ENCODE measurements at regions not wholly inside any gene's neighbourhood (a gene's known extent, or its start where the extent isn't known, plus 50 kb on each side); places are given as distances from the start of the nearest gene placed in this dataset.
A peak's percentile ranks its signal among the peaks of the same experiment; 100 is the strongest.

DNA sequence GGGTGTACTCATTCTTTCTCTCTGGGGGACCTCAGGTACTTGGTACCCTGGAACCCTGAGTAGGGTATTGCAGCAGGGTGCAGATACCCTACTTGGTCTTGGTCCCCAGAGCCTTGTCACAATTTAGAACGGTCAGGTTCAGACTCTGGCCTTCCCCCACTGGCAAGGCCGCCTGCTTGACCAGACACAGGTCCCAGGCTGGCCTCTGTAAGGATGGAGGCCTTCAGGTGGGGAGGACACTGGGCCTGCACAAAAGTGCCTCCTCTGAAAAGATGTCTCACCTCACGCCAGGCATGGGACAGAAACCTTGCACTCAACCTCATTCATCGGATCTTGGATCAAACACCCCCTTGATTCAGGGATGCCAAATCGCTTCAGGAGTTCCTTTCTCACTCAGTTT is 158.4 kb downstream of the KLF13 start:
- FAIRE-seq = no peak
- no peak for DNase-seq (ENCODE audit: insufficient read length, low spot score)
- TF ChIP-seq POLR2A (IDR thresholded peaks at IDR 0.05; ENCODE audit: low read depth, low read length) = no peak

DNA sequence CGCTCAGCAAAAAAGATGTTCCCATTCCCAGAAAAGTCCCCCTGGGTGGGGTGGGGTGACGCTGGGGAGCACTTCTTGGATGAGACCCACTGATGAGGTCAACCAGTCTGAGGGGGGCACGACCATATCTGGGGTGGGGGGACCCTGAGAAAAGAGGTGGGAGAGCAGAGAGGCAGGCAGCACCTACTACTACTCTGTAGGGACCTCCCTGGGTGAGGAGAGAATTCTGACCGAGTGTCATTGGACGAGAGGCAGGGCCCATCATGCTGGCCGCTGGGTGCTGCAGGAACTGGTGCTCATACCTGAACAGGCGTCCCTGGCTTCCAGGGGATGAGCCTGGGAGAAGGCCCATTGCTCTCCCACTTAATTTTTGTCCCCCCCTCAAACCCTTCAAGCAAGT is 158.8 kb downstream of the KLF13 start:
- TF ChIP-seq POLR2A (IDR thresholded peaks at IDR 0.05; ENCODE audit: low read depth, low read length) = no peak
- DNase-seq (ENCODE audit: insufficient read length, low spot score) = no peak
- no peak for FAIRE-seq

DNA sequence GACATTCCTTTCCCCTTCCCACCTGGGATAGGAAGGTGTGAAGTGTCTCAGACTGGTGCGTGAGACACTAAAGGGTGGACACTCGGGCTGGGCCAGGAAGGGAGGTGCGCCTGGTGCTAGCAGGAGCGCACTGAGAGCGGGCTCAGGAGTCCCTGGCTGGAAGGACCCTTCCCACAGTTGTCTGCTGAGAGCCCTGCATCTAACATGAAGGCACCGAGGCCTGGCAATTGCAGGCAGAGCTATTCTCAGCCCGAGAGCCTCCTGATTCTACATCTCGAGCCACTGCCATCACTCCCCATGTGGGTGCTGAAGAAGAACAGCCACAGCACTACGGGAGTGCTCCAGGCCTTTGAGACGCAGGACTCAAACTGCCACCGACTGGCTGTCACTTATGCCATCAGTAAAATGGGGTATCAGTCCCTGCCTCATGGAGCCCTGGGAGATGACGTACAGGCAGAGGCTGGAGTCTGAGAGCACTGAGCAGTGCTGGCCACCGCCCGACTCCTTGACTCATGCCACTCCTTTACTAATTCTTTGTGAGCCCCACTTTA is 159.4 kb downstream of the KLF13 start:
- DNase-seq (ENCODE audit: insufficient read length, low spot score) (no peak), FAIRE-seq (no peak)
- TF ChIP-seq POLR2A (IDR thresholded peaks at IDR 0.05; ENCODE audit: low read depth, low read length) = no peak

DNA sequence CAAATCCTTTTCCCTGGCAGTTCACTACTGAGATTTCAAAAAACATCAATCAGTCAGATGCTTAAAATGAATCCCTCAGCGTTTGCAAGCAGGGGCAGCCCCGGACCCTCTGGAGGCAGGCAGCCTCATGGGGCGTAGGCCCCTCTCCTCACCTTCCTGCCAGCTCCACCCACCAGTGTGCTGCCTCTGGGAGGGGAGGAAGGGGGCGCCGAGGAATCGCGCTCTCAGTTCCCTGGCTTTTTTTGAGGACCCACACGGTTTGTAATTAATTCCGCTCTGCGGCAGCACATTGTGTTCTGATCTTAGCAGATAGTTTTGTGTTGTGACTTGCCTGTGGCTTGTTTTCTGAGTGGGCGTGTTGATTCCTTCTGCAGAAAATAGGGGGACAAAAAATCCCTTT is 159.9 kb downstream of the KLF13 start:
- no peak for TF ChIP-seq POLR2A (IDR thresholded peaks at IDR 0.05; ENCODE audit: low read depth, low read length)
- DNase-seq (ENCODE audit: insufficient read length, low spot score) (no peak), FAIRE-seq (no peak)

DNA sequence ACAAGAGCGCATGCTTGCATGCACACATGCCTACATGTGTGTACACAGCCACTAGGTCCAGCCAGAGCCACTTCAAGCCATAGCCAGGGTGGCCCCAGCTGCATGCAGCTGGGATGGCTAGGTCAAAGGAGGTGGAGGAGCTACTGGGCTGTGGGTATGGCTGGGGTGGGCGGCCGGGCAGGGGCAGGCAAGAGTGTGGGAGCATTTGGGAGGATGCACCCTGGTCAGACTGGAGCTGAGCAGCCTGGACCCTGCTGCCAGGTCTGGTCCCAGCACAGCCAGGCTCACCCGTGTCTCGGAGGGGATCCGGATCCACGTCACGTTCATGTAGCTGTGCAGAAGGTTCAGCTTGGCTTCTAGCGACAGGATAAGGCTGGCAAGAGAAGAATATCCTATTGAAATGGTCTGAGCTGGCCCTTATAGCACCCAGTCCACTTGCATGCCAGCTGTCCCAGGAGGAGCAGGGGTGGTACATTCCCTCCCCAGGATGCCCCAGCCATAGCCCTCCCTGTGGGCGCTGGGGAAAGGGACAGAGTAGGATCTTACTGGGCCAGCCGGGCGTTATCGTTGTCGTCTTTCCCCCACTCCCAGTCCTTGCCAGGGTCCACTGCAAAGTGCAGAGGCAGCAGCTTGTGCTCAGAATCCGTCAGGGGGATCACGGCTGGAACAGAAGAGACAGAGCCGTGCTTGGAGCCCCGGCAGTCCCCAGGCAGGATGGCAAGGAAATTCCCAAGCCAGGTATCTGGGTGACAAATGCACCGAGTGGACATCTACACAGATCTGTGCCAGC is 160.5 kb downstream of the KLF13 start:
- no peak for TF ChIP-seq POLR2A (IDR thresholded peaks at IDR 0.05; ENCODE audit: low read depth, low read length)
- FAIRE-seq (no peak), DNase-seq (ENCODE audit: insufficient read length, low spot score) (no peak)

DNA sequence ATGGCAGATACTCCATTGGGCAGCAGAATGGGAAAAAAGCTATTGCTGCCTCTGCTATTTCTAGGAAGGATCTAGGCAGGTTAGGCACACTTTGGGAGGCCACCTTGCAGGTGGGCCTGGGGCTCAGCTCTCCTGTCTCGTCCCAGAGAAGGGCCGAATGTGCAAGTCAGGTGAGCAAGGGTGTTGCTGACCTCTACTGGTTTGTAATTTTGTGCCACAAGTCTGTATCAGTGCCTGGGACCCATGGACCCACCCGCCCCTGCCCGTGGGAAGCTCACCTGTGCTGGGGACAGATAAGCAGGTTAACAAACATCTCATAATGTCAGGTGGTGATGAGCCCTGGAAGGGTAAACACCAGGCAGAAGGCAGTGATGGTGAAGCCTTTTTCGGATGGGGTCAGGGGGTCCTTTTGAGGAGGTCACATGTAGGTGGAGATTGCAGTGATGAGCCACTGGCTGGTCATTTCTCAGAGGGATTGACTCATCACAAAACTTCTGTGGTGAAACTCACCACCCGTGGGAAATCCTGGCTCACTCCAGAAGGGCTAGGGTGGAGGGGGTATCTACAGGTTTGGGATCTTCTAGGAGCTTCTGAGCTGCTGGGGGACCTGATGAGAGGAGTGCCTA is 161.3 kb downstream of the KLF13 start:
- no peak for FAIRE-seq
- peak; percentile 47 for DNase-seq (ENCODE audit: insufficient read length, low spot score)

DNA sequence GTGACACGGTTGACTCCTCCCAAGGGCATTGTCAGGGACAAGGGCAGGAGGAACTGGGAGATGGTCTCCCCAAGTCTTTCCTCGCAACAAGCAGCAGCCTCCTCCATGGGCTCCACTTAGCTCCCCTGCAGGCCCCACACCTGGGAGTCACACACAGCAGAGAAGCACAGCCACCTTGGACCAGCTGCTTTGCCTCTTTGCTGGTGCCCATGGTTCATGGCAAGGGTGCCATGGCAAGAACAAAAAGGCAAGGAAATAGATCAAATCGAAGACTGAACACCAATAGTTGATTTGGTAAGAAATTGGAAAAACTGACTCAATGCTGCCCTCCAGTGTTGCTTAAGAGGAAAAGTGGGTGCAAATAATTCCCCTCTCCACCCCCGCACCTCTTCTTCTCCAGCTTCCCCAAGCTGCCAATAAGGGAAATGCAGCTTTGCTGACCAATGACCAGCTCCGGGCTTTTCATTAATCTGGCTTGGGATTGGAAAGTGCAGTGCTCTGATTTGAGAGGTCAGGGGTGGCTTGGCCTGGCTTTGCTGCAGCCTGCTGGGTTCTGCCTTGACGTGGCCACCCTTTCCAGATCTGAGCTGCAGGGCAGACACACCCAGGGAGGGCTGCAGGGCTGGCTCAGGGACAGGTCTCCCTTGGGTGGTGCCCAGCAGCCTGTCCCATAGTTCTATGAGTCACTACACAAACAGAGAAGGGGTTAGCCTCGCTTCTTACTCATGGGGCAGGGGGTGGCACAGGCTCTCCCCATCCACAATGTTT is 162.0 kb downstream of the KLF13 start:
- FAIRE-seq = peak; percentile 84
- peak; percentile 93 for DNase-seq (ENCODE audit: insufficient read length, low spot score)
- no peak for TF ChIP-seq POLR2A (IDR thresholded peaks at IDR 0.05; ENCODE audit: low read depth, low read length)

More for the DNA sequence above, 161.3 kb downstream of the KLF13 start:
- no peak for TF ChIP-seq POLR2A (IDR thresholded peaks at IDR 0.05; ENCODE audit: low read depth, low read length)

DNA sequence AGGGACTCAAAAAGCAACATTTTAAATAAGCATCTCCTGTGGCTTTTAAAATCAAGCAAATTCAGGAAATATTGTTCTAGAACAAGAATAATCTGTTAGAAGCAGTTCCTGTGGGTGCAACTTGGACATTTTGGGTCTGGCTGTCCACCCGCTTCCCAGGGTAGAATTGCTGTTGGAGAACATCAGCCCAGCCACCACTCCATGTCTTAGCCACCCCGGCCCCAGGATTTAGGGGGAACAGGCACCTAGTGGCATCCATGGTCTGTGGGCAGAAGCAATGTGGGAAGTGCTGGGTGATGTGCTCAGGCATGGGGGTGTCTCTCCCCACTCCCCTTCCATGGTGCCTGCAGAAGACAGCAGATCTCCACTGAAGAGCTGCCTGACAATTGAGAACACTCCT is 162.6 kb downstream of the KLF13 start:
- no peak for TF ChIP-seq POLR2A (IDR thresholded peaks at IDR 0.05; ENCODE audit: low read depth, low read length)
- DNase-seq (ENCODE audit: insufficient read length, low spot score) = no peak
- no peak for FAIRE-seq

DNA sequence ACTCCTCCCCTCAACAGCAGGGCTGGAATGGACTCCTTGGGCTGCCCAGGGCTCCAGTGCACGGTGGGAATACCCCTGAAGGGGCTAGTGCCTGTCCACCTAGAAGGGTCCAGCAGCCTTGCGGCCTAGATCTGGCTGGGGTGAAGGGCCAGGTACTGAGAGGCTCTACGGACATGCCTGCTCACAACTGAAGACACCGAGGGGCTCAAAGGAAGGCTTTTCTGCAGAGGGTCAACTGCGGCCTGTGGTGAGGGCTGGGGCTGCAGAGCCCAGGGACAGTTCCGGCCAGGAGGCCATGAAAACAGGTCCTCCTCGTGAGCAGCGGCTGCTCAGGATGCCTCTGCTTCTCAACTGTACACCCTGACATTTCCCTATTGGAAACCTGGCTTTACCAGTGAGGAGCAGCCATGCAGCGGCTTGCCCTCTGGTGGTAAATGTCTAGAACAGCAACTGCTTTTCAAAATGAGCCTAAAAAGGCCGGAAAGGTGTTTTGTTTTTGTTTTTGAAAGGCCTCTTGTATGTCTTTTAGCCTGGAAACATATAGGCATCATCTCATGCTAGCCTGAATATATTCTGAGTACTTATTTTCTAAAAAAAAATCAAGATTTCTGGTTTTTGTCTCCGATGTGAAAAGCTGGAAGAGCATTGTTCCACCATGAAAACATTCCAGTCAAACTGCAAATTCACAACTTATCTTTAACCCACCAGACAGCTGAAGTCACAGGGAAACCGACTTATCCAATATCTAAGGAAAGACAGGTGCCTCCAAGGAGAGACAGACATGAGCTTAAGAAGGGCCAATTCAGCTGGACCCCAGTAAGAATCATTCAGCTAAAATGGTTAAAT is 163.4 kb downstream of the KLF13 start:
- no peak for FAIRE-seq
- peak; percentile 79 for DNase-seq (ENCODE audit: insufficient read length, low spot score)
- no peak for TF ChIP-seq POLR2A (IDR thresholded peaks at IDR 0.05; ENCODE audit: low read depth, low read length)

DNA sequence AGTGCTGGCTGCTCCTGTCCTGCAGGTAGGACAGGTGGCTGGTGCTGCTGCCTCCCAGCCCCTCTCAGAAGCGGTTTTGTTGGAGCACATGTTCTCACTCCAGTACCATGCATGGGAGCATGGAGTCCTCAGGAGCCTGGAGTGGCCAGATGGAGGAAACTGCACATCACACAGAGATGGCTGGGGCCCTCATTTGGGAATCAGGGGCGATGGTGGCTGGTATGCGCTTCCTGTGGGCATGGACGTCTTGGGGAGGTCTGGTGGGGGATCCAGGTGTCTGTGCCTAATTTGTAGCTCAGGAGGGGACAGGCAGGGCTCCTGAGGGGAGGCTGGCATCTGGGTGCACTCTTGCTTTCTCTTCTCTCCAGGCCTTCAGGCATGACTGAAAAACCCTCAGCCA is 168.2 kb downstream of the KLF13 start:
- TF ChIP-seq POLR2A (IDR thresholded peaks at IDR 0.05; ENCODE audit: low read depth, low read length) = no peak
- no peak for DNase-seq (ENCODE audit: insufficient read length, low spot score)
- no peak for FAIRE-seq

DNA sequence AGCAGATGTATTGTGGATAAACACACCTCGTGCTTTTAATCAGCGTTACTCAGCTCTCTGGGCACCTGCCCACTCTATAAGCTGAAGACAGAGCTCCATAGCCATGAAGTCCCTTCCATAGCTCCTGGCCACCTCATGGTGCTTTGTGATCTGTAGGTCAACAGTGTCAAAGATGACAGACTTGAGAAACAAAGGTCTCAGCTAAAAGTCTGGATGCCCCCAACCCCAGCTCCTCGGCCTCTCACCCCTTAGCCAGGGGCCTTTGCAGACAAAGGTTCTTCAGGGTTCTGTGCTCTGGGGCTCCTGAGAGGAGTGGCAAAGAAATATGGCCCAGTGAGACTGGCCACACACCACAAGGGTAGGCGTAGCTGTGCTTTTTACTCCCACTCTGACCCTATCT is 168.6 kb downstream of the KLF13 start:
- FAIRE-seq = no peak
- no peak for TF ChIP-seq POLR2A (IDR thresholded peaks at IDR 0.05; ENCODE audit: low read depth, low read length)

DNA sequence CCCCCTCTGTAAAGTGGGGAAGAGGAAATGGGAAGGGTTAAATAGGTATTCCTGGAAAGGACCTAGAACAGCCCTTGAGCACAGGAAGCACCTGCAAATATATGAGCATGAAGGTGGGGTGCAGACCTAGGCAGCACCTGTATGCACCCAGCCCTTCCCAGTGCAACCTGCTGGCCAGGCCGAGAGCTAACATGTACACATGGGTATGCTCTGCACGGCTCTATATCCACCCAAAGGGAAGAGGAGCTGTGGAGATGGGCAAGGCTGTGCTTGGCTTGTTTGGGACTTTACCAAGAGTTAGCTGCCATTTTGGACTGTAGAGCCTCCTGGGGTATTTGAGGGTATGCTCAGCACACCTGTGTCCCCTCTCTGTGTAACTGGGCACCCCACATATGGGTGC is 171.2 kb downstream of the KLF13 start:
- FAIRE-seq = no peak
- TF ChIP-seq POLR2A (IDR thresholded peaks at IDR 0.05; ENCODE audit: low read depth, low read length) = no peak
- no peak for DNase-seq (ENCODE audit: insufficient read length, low spot score)

More for the DNA sequence above, 168.6 kb downstream of the KLF13 start:
- no peak for DNase-seq (ENCODE audit: insufficient read length, low spot score)

DNA sequence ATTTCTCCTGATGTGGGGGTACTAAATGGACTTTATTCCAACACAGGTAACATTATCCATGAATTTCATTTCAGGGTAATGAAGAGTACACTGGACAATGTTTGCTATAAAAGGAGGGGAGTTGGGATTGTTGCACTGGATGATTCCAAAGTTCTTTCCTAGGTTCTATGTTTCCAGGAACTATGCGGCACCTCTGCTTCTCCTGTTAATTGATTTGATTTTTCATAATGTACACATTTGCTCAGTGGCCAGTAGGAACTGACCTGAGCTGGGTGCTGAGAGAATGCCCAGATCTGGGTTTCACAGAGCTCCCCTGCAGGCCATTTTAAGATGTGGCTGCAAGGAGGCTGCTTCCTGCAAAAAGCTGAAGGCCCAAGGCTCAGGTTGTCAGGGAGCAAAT is 171.7 kb downstream of the KLF13 start:
- FAIRE-seq (no peak), DNase-seq (ENCODE audit: insufficient read length, low spot score) (no peak)
- no peak for TF ChIP-seq POLR2A (IDR thresholded peaks at IDR 0.05; ENCODE audit: low read depth, low read length)
